Liver (tissue), 8 donors: ENCODE measurements at regions not wholly inside any gene's neighbourhood (a gene's known extent, or its start where the extent isn't known, plus 50 kb on each side); places are given as distances from the start of the nearest gene placed in this dataset.

ENCODE experiments used
- DNase-seq: peaks from one replicate; pipeline ENCODE4 v3.0.0-alpha.2; 2017; ENCODE audit warnings: low spot score
- H3K27ac ChIP-seq, 2 donors: one replicate each; pipeline ENCODE4 v1.7.0; 2013; ENCODE audit warnings: inconsistent platforms in 2 of 2, low read length in 2 of 2, control low read depth in 1 of 2, low read depth in 1 of 2, mild to moderate bottlenecking in 1 of 2
- H3K27me3 ChIP-seq, 4 donors: one replicate each; pipeline versions ENCODE4 v1.6.1 to v1.7.0; 2013; ENCODE audit warnings: low read length in 3 of 4, inconsistent platforms in 1 of 4, mild to moderate bottlenecking in 1 of 4, moderate library complexity in 1 of 4; ENCODE audit not compliant: control insufficient read depth in 4 of 4, insufficient read depth in 4 of 4
- H3K36me3 ChIP-seq, 4 donors: one replicate each; pipeline versions ENCODE4 v1.6.1 to v1.7.0; 2013; ENCODE audit warnings: low read length in 3 of 4, mild to moderate bottlenecking in 3 of 4, low read depth in 1 of 4, moderate library complexity in 1 of 4; ENCODE audit not compliant: control insufficient read depth in 4 of 4, insufficient read depth in 3 of 4
- H3K4me1 ChIP-seq, 4 donors: one replicate each; pipeline versions ENCODE4 v1.6.1 to v1.7.0; 2013; ENCODE audit warnings: low read length in 3 of 4, mild to moderate bottlenecking in 3 of 4, moderate library complexity in 1 of 4; ENCODE audit not compliant: control insufficient read depth in 4 of 4, insufficient read depth in 4 of 4
- H3K4me3 ChIP-seq, 3 donors: one replicate each; pipeline versions ENCODE4 v1.6.1 to v1.7.0; 2013; ENCODE audit warnings: low read length in 3 of 3, control low read depth in 1 of 3, low read depth in 1 of 3, mild to moderate bottlenecking in 1 of 3
- H3K9ac ChIP-seq, 2 donors: one replicate each; pipeline ENCODE4 v1.7.0; 2013; ENCODE audit warnings: low read length in 2 of 2, mild to moderate bottlenecking in 2 of 2, moderate library complexity in 2 of 2, control low read depth in 1 of 2, low read depth in 1 of 2
- H3K9me3 ChIP-seq, 4 donors: one replicate each; pipeline versions ENCODE4 v1.6.1 to v1.7.0; 2013; ENCODE audit warnings: low read length in 3 of 4; ENCODE audit not compliant: control insufficient read depth in 4 of 4
- CTCF ChIP-seq: fragments of 150-350 bp; IDR thresholded peaks from 2 replicates; pipeline ENCODE4 v1.5.1; 2017; ENCODE audit warnings: improper control_type of control experiment, low read depth, low read length; ENCODE audit not compliant: missing input control
- FOXA1 ChIP-seq: IDR thresholded peaks from 2 replicates; pipeline ENCODE4 v1.6.1; 2016; ENCODE audit warnings: antibody characterized with exemption
- GABPA ChIP-seq, 2 donors: IDR thresholded peaks in 1 of 2; conservative IDR thresholded peaks in 1 of 2; 2 replicates each; pipeline ENCODE4 v1.6.1; 2016; ENCODE audit warnings: antibody characterized with exemption in 2 of 2, mild to moderate bottlenecking in 1 of 2, moderate library complexity in 1 of 2
- HNF4A ChIP-seq, 2 donors: conservative IDR thresholded peaks; 2 replicates each; pipeline ENCODE4 v1.6.1; 2016; ENCODE audit warnings: antibody characterized with exemption in 2 of 2, mild to moderate bottlenecking in 2 of 2
- HNF4G ChIP-seq: IDR thresholded peaks from 2 replicates; pipeline ENCODE4 v1.6.1; 2016; ENCODE audit warnings: antibody characterized with exemption
- JUND ChIP-seq, 2 donors: IDR thresholded peaks; 2 replicates each; pipeline ENCODE4 v1.6.1; 2016; ENCODE audit warnings: antibody characterized with exemption in 2 of 2
- MAX ChIP-seq: IDR thresholded peaks from 2 replicates; pipeline ENCODE4 v1.6.1; 2016; ENCODE audit warnings: antibody characterized with exemption
- NR2F2 ChIP-seq: IDR thresholded peaks from 2 replicates; pipeline ENCODE4 v1.6.1; 2016; ENCODE audit warnings: antibody characterized with exemption
- RAD21 ChIP-seq, 2 donors: IDR thresholded peaks; 2 replicates each; pipeline ENCODE4 v1.6.1; 2016; ENCODE audit warnings: antibody characterized with exemption in 2 of 2, mild to moderate bottlenecking in 2 of 2
- REST ChIP-seq: IDR thresholded peaks from 2 replicates; pipeline ENCODE4 v1.6.1; 2016; ENCODE audit warnings: antibody characterized with exemption, mild to moderate bottlenecking
- RXRA ChIP-seq, 2 donors: IDR thresholded peaks; 2 replicates each; pipeline ENCODE4 v1.6.1; 2017 to 2018; ENCODE audit warnings: antibody characterized with exemption in 2 of 2, mild to moderate bottlenecking in 1 of 2
- SP1 ChIP-seq: IDR thresholded peaks from 2 replicates; pipeline ENCODE4 v1.6.1; 2018; ENCODE audit warnings: antibody characterized with exemption, mild to moderate bottlenecking
- TAF1 ChIP-seq: conservative IDR thresholded peaks from 2 replicates; pipeline ENCODE4 v1.6.1; 2016; ENCODE audit warnings: antibody characterized with exemption, mild to moderate bottlenecking
- ZBTB33 ChIP-seq: IDR thresholded peaks from 2 replicates; pipeline ENCODE4 v1.6.1; 2016; ENCODE audit warnings: antibody characterized with exemption
- whole genome bisulfite sequencing: extraction: QIAGEN DNeasy Blood & Tissue Kit; methylation state at CpG from one replicate; pipeline ENCODE4 v1.1.7; 2013; 5-methylcytosine and 5-hydroxymethylcytosine counted together
- donor health status: healthy.
- donor health status: healthy.
- donor health status: healthy.
- donor health status: healthy.
- donor health status: healthy.

GRCh38 chr4:101417046-101417445, 69.7 kb upstream of the PPP3CA start:
- TF ChIP-seq FOXA1, result no peak
- no peak for TF ChIP-seq RXRA (IDR thresholded peaks at IDR 0.05)
- TF ChIP-seq JUND (IDR thresholded peaks at IDR 0.05), result no peak
- TF ChIP-seq CTCF, result no peak
- no peak for TF ChIP-seq NR2F2
- TF ChIP-seq SP1, result no peak
- H3K27me3 ChIP-seq, result no peaks in the 10 kb centered on the region
- no peak for DNase-seq
- H3K27ac ChIP-seq, result no peak overlapping the region
- 93% methylated on average over 6 of the region's 6 CpGs for WGBS
- no peak overlapping the region for H3K4me3 ChIP-seq
- H3K36me3 ChIP-seq, result no peaks in the 10 kb centered on the region
- H3K9ac ChIP-seq, result no peak overlapping the region
- H3K4me1 ChIP-seq, result no peaks in the 10 kb centered on the region
- no peaks in the 10 kb centered on the region for H3K9me3 ChIP-seq

DNA sequence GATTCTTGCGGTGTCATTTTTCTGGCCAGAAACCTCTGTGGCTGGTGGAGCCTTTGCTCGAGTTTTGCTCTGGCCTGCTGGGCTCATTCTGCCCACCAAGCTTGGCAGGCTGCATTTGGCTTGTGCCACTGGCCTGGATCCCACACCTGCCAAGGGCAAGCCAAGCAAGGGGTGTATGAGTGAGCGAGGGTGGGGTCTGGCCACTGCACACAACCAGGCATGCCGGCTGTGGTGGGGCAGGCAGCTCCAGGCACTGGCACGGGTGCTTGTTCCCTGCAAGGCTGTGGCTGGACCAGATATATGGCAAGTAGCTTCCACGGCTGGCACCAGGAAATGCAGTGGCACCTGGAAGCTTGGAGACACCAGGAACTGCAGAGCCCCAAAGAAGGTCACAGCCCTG, 68.6 kb upstream of the PPP3CA start:
- no peaks in the 10 kb centered on the region for H3K27me3 ChIP-seq
- TF ChIP-seq JUND (IDR thresholded peaks at IDR 0.05) (no peak), MAX (no peak), RXRA (IDR thresholded peaks at IDR 0.05) (no peak), NR2F2 (no peak), TAF1 (no peak), GABPA (IDR thresholded peaks at IDR 0.05 in 1 of 2, conservative IDR thresholded peaks at IDR 0.05 in 1 of 2) (no peak), HNF4G (no peak), HNF4A (conservative IDR thresholded peaks at IDR 0.05) (no peak), ZBTB33 (no peak), FOXA1 (no peak)
- no peaks in the 10 kb centered on the region for H3K4me1 ChIP-seq
- 94% methylated on average over 6 of the region's 6 CpGs for WGBS
- H3K36me3 ChIP-seq, result no peaks in the 10 kb centered on the region
- no peak overlapping the region for H3K4me3 ChIP-seq
- no peak overlapping the region for H3K9ac ChIP-seq
- no peaks in the 10 kb centered on the region for H3K9me3 ChIP-seq
- H3K27ac ChIP-seq, result no peak overlapping the region
- no peak for DNase-seq

- Histone ChIP-seq H3K27ac (no peak overlapping the region), H3K36me3 (no peaks in the 10 kb centered on the region), H3K4me3 (no peak overlapping the region), H3K4me1 (no peaks in the 10 kb centered on the region), H3K27me3 (no peaks in the 10 kb centered on the region), H3K9ac (no peak overlapping the region), H3K9me3 (no peaks in the 10 kb centered on the region)
- WGBS, result 89% methylated on average over 1 of the region's 1 CpG
- TF ChIP-seq REST (no peak), RXRA (IDR thresholded peaks at IDR 0.05) (no peak), JUND (IDR thresholded peaks at IDR 0.05) (no peak), CTCF (no peak), RAD21 (IDR thresholded peaks at IDR 0.05) (no peak), ZBTB33 (no peak), FOXA1 (no peak)
- no peak for DNase-seq
Observed at GRCh38 chr4:101414496-101414895, 67.2 kb upstream of the PPP3CA start.
